H9 (cell line): ENCODE measurements at regions not wholly inside any gene's neighbourhood (a gene's known extent, or its start where the extent isn't known, plus 50 kb on each side); places are given as distances from the start of the nearest gene placed in this dataset.

Experiments used
- DNase-seq: peaks from one replicate; pipeline ENCODE4 v3.0.0-alpha.2; 2017
- H2AFZ ChIP-seq: one replicate; pipeline ENCODE4 v1.6.1; 2013; ENCODE audit warnings: mild to moderate bottlenecking, low read length, control low read depth, moderate library complexity
- H2AK5ac ChIP-seq: 2 replicates; pipeline ENCODE4 v1.6.1; 2013; ENCODE audit warnings: low read length, control low read depth, mixed read lengths; ENCODE audit not compliant: insufficient read length
- H2BK120ac ChIP-seq: one replicate; pipeline ENCODE4 v1.6.1; 2013; ENCODE audit warnings: low read depth, mild to moderate bottlenecking, low read length, control low read depth, inconsistent platforms; ENCODE audit not compliant: poor library complexity, severe bottlenecking
- H2BK12ac ChIP-seq: 2 replicates; pipeline ENCODE4 v1.6.1; 2013; ENCODE audit warnings: low read length, control low read depth, mixed read lengths, low read depth; ENCODE audit not compliant: insufficient read length
- H2BK15ac ChIP-seq: 2 replicates; pipeline ENCODE4 v1.6.1; 2013; ENCODE audit warnings: low read depth, low read length, control low read depth
- H2BK20ac ChIP-seq: one replicate; pipeline ENCODE4 v1.6.1; 2013; ENCODE audit warnings: low read depth, mild to moderate bottlenecking, low read length, control low read depth, inconsistent platforms; ENCODE audit not compliant: poor library complexity, severe bottlenecking
- H2BK5ac ChIP-seq: 2 replicates; pipeline ENCODE4 v1.6.1; 2013; ENCODE audit warnings: low read length, control low read depth, mixed read lengths; ENCODE audit not compliant: insufficient read length
- H3K14ac ChIP-seq: 2 replicates; pipeline ENCODE4 v1.6.1; 2013; ENCODE audit warnings: low read length, control low read depth; ENCODE audit not compliant: insufficient read depth
- H3K18ac ChIP-seq: 2 replicates; pipeline ENCODE4 v1.6.1; 2013; ENCODE audit warnings: low read depth, mild to moderate bottlenecking, mixed read lengths, low read length, control low read depth; ENCODE audit not compliant: insufficient read length
- H3K23ac ChIP-seq: 2 replicates; pipeline ENCODE4 v1.6.1; 2013; ENCODE audit warnings: low read length, control low read depth, mixed read lengths, low read depth; ENCODE audit not compliant: insufficient read length
- H3K23me2 ChIP-seq: 2 replicates; pipeline ENCODE4 v1.6.1; 2013; ENCODE audit warnings: low read depth, mild to moderate bottlenecking, mixed read lengths, low read length, control low read depth; ENCODE audit not compliant: insufficient read length, poor library complexity, severe bottlenecking
- H3K27ac ChIP-seq: 2 replicates; pipeline ENCODE4 v1.5.1; 2013; ENCODE audit warnings: low read length, control low read depth, mixed read lengths, low read depth; ENCODE audit not compliant: insufficient read length
- H3K27me3 ChIP-seq: 2 replicates; pipeline ENCODE4 v1.6.1; 2013; ENCODE audit warnings: low read length, control low read depth, inconsistent platforms; ENCODE audit not compliant: insufficient read depth
- H3K4ac ChIP-seq: 2 replicates; pipeline ENCODE4 v1.6.1; 2013; ENCODE audit warnings: low read depth, mild to moderate bottlenecking, control low read depth, inconsistent platforms, low read length, moderate library complexity
- H3K4me1 ChIP-seq: 2 replicates; pipeline ENCODE4 v1.6.1; 2013; ENCODE audit warnings: low read length, control low read depth, inconsistent platforms; ENCODE audit not compliant: insufficient read depth
- H3K4me2 ChIP-seq: 2 replicates; pipeline ENCODE4 v1.6.1; 2013; ENCODE audit warnings: low read length, control low read depth, mixed read lengths; ENCODE audit not compliant: insufficient read length, insufficient read depth
- H3K56ac ChIP-seq: 2 replicates; pipeline ENCODE4 v1.6.1; 2013; ENCODE audit warnings: low read depth, mild to moderate bottlenecking, mixed read lengths, low read length, control low read depth; ENCODE audit not compliant: insufficient read length
- H3K79me1 ChIP-seq: 2 replicates; pipeline ENCODE4 v1.6.1; 2013; ENCODE audit warnings: low read depth, mild to moderate bottlenecking, moderate library complexity, low read length, control low read depth, inconsistent platforms; ENCODE audit not compliant: insufficient read depth, poor library complexity, severe bottlenecking
- H3K79me2 ChIP-seq: 2 replicates; pipeline ENCODE4 v1.6.1; 2013; ENCODE audit warnings: low read length, control low read depth, inconsistent platforms; ENCODE audit not compliant: insufficient read depth
- H3K9ac ChIP-seq: 2 replicates; pipeline ENCODE4 v1.6.1; 2013; ENCODE audit warnings: low read length, control low read depth, mixed read lengths; ENCODE audit not compliant: insufficient read length; ENCODE audit errors: extremely low read depth
- H3K9me3 ChIP-seq: one replicate; pipeline ENCODE4 v1.6.1; 2013; ENCODE audit warnings: low read depth, low read length, inconsistent platforms; ENCODE audit not compliant: control insufficient read depth
- H3T11ph ChIP-seq: one replicate; pipeline ENCODE4 v1.6.1; 2013; ENCODE audit warnings: mild to moderate bottlenecking, low read length, control low read depth, inconsistent platforms
- H4K20me1 ChIP-seq: one replicate; pipeline ENCODE4 v1.6.1; 2013; ENCODE audit not compliant: control insufficient read depth, insufficient read length, insufficient read depth
- H4K5ac ChIP-seq: 2 replicates; pipeline ENCODE4 v1.6.1; 2013; ENCODE audit warnings: low read depth, mild to moderate bottlenecking, mixed read lengths, low read length, control low read depth; ENCODE audit not compliant: insufficient read length
- H4K8ac ChIP-seq: replicated peaks from 2 replicates; pipeline ENCODE4 v1.6.1; 2013; ENCODE audit warnings: low read length, control low read depth, mixed read lengths, low read depth; ENCODE audit not compliant: insufficient read length
- H4K91ac ChIP-seq: 2 replicates; pipeline ENCODE4 v1.6.1; 2013; ENCODE audit warnings: low read depth, mild to moderate bottlenecking, moderate library complexity, mixed read lengths, low read length, control low read depth; ENCODE audit not compliant: insufficient read length
- H3K27ac Mint-ChIP-seq, 3 experiments: 2 replicates in 2 of 3; 3 replicates in 1 of 3; pipeline ENCODE4 v1.8.0; 2020 to 2021; ENCODE audit warnings: mixed read lengths in 3 of 3, mild to moderate bottlenecking in 1 of 3, moderate library complexity in 1 of 3
- H3K27me3 Mint-ChIP-seq: 2 replicates; pipeline ENCODE4 v1.8.0; 2021; ENCODE audit warnings: low read depth, mild to moderate bottlenecking, moderate library complexity, mixed read lengths
- H3K36me3 Mint-ChIP-seq, 3 experiments: 2 replicates in 2 of 3; 3 replicates in 1 of 3; pipeline ENCODE4 v1.8.0; 2020 to 2021; ENCODE audit warnings: low read depth in 3 of 3, mixed read lengths in 3 of 3; ENCODE audit not compliant: insufficient read depth in 1 of 3
- H3K4me1 Mint-ChIP-seq, 2 experiments: 2 replicates each; pipeline ENCODE4 v1.8.0; 2020; ENCODE audit warnings: mixed read lengths in 2 of 2
- H3K4me3 Mint-ChIP-seq, 2 experiments: 2 replicates in 1 of 2; 3 replicates in 1 of 2; pipeline ENCODE4 v1.8.0; 2020 to 2021; ENCODE audit warnings: mild to moderate bottlenecking in 2 of 2, mixed read lengths in 2 of 2, moderate library complexity in 1 of 2
- H3K9me3 Mint-ChIP-seq, 2 experiments: 2 replicates in 1 of 2; 3 replicates in 1 of 2; pipeline ENCODE4 v1.8.0; 2020; ENCODE audit warnings: mild to moderate bottlenecking in 2 of 2, mixed read lengths in 2 of 2, moderate library complexity in 1 of 2
- WGBS: extraction: QIAGEN DNeasy Blood & Tissue Kit; methylation state at CpG from one replicate; pipeline ENCODE4 v1.1.7; 2013; ENCODE audit warnings: missing lambda C conversion rate, low lambda C conversion rate, mixed read lengths; ENCODE audit not compliant: insufficient read length; ENCODE audit errors: extremely low coverage; 5-methylcytosine and 5-hydroxymethylcytosine counted together
- TF ChIP-seq, protein P1 (sequence below): fragments of 200-600 bp; sonication (generic); conservative IDR thresholded peaks from 3 replicates; pipeline ENCODE4 v1.8.0; 2021; ENCODE audit warnings: antibody characterized with exemption, mild to moderate bottlenecking

DNA sequence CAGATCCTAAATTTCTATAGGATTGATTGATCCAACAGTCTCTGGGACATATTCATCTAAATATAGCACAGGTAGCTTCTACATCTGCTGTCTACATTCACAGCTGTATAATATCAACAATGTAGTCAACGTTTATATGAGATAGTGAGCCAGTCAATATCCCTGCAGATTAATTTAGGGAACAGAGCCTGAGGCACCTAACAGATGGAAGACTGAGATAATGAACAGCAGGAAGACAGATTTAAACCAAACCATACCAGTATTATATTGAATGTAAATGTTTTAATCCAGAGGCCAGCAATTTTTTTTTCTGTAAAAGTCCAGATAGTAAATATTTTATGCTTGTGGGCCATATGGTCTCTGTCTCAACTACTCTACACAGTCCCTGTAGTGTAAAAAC lies 2072.4 kb downstream of the MRPL39 start:
- Histone ChIP-seq H3T11ph (no peak overlapping the region), H3K27ac (no peak overlapping the region), H3K79me2 (no peaks in the 10 kb centered on the region), H3K4me2 (no peak overlapping the region), H3K9me3 (no peaks in the 10 kb centered on the region), H3K4me1 (no peaks in the 10 kb centered on the region), H4K5ac (no peak overlapping the region), H3K4ac (no peak overlapping the region), H3K79me1 (no peaks in the 10 kb centered on the region), H2BK15ac (no peak overlapping the region), H3K23me2 (no peaks in the 10 kb centered on the region), H2AFZ (no peak overlapping the region), H2BK12ac (no peak overlapping the region), H4K8ac (no peak overlapping the region), H3K56ac (no peak overlapping the region), H4K20me1 (no peaks in the 10 kb centered on the region), H3K23ac (no peak overlapping the region), H3K18ac (no peak overlapping the region), H2BK5ac (no peak overlapping the region), H2BK20ac (no peak overlapping the region), H2AK5ac (no peak overlapping the region), H2BK120ac (no peak overlapping the region), H3K14ac (no peak overlapping the region), H3K9ac (no peak overlapping the region), H4K91ac (no peak overlapping the region), H3K27me3 (no peaks in the 10 kb centered on the region)
- Mint-ChIP-seq H3K4me3 (no peak overlapping the region), H3K9me3 (peaks cover 0 to 41% of the 10 kb centered on the region in 2 experiments; a peak in 4 of 5 replicates), H3K4me1 (no peaks in the 10 kb centered on the region), H3K36me3 (no peaks in the 10 kb centered on the region), H3K27ac (no peak overlapping the region), H3K27me3 (no peaks in the 10 kb centered on the region)
- no peak for DNase-seq
- TF ChIP-seq, protein P1, sequence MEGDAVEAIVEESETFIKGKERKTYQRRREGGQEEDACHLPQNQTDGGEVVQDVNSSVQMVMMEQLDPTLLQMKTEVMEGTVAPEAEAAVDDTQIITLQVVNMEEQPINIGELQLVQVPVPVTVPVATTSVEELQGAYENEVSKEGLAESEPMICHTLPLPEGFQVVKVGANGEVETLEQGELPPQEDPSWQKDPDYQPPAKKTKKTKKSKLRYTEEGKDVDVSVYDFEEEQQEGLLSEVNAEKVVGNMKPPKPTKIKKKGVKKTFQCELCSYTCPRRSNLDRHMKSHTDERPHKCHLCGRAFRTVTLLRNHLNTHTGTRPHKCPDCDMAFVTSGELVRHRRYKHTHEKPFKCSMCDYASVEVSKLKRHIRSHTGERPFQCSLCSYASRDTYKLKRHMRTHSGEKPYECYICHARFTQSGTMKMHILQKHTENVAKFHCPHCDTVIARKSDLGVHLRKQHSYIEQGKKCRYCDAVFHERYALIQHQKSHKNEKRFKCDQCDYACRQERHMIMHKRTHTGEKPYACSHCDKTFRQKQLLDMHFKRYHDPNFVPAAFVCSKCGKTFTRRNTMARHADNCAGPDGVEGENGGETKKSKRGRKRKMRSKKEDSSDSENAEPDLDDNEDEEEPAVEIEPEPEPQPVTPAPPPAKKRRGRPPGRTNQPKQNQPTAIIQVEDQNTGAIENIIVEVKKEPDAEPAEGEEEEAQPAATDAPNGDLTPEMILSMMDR: no peak
- WGBS: no CpG with 5 or more reads among the region's 1 CpG
